Heart left ventricle (tissue), 16 donors: ENCODE measurements at regions not wholly inside any gene's neighbourhood (a gene's known extent, or its start where the extent isn't known, plus 50 kb on each side); places are given as distances from the start of the nearest gene placed in this dataset.

Experiments used
- ATAC-seq, 4 donors: fragments of 200-7000 bp; cut with Tn5 transposase; one replicate each; pipeline ENCODE4 v1.9.1; 2020 to 2022; ENCODE audit warnings: moderate library complexity in 4 of 4, mild to moderate bottlenecking in 3 of 4, moderate number of reproducible peaks in 1 of 4
- DNase-seq, 5 donors: peaks; one replicate each; pipeline ENCODE4 v3.0.0-alpha.2; 2020
- H3K27ac ChIP-seq, 12 donors: fragments of 200-600 bp; sonication (generic) in 4 of 12; one replicate each; pipeline versions ENCODE4 v1.5.0 to v1.8.0; 2016 to 2022; ENCODE audit warnings: mild to moderate bottlenecking in 2 of 12
- H3K27me3 ChIP-seq, 9 donors: fragments of 200-600 bp; sonication (generic) in 2 of 9; one replicate each; pipeline versions ENCODE4 v1.5.1 to v1.8.0; 2016 to 2022; ENCODE audit warnings: mild to moderate bottlenecking in 3 of 9
- H3K36me3 ChIP-seq, 9 donors: fragments of 200-600 bp; sonication (generic) in 2 of 9; one replicate each; pipeline versions ENCODE4 v1.5.0 to v1.8.0; 2018 to 2022; ENCODE audit warnings: mild to moderate bottlenecking in 2 of 9
- H3K4me1 ChIP-seq, 12 donors: fragments of 200-600 bp; sonication (generic) in 4 of 12; one replicate each; pipeline versions ENCODE4 v1.5.0 to v1.8.0; 2016 to 2022; ENCODE audit warnings: mild to moderate bottlenecking in 3 of 12
- H3K4me3 ChIP-seq, 12 donors: fragments of 200-600 bp; sonication (generic) in 4 of 12; one replicate each; pipeline versions ENCODE4 v1.5.0 to v1.8.0; 2017 to 2022; ENCODE audit warnings: mild to moderate bottlenecking in 9 of 12, moderate library complexity in 4 of 12
- H3K9me3 ChIP-seq, 12 donors: fragments of 200-600 bp; sonication (generic) in 4 of 12; one replicate each; pipeline versions ENCODE4 v1.5.0 to v1.8.0; 2016 to 2022; ENCODE audit warnings: mild to moderate bottlenecking in 1 of 12
- POLR2A ChIP-seq, 2 donors: fragments of 450-650 bp; IDR thresholded peaks; one replicate each; pipeline ENCODE4 v1.6.1; 2017; ENCODE audit warnings: antibody characterized with exemption in 2 of 2, mild to moderate bottlenecking in 2 of 2, moderate library complexity in 2 of 2
- WGBS, 4 donors: extraction: QIAGEN DNeasy Blood & Tissue Kit in 2 of 4; methylation state at CpG; one replicate each; pipeline versions ENCODE4 v1.1.5 to v1.1.7; 2013 to 2018; 5-methylcytosine and 5-hydroxymethylcytosine counted together
- intact Hi-C, 10 donors: fragments of 100-400 bp; cut with DNase I; formaldehyde crosslinking; loops; one replicate each; pipeline versions ENCODE4 v1.11.1 to v1.14.2; 2022
- TF ChIP-seq, protein P1 (sequence below), 12 donors: fragments of 200-600 bp; sonication (generic) in 4 of 12; IDR thresholded peaks; one replicate each; pipeline versions ENCODE4 v1.5.0 to v1.8.0; 2018 to 2022; ENCODE audit warnings: antibody characterized with exemption in 12 of 12, mild to moderate bottlenecking in 5 of 12
- donor health status: ischemic (EF 13 %, LVEDD 7.1; RV severe dilation, severe dysfunction).
- donor health status: healthy with polysubstance abuse.
- donor health status: DM: no; HTN: yes; CAD: no.
- donor health status: DM: no; HTN: no; CAD: no.
- donor health status: ischemic (EF 25% LVEDD 6.9; RV normal size, moderate dysfunction).
- donor health status: ischemic (EF 25% LVEDD 5.7; RV mildly dilated, moderate dysfunction).
- donor health status: healthy.
- donor health status: DM: yes; HTN: yes; CAD: no.
- donor health status: ischemic (EF 35%, LVEDD 5.7; RV mildly dilated, moderate dysfunction).
- donor health status: nonischemic (EF 11% LVEDD 7.7; RV severe dilation, severe dysfunction).
- donor health status: DM: yes; HTN: yes; CAD: no.
- donor health status: PGD.
- donor health status: ischemic (EF 29% LVEDD 5.4; RV normal size, mild dysfunction).
- donor health status: nonischemic (EF 23%, LVEDD 6.1; RV moderate dilation, normal function).

DNA sequence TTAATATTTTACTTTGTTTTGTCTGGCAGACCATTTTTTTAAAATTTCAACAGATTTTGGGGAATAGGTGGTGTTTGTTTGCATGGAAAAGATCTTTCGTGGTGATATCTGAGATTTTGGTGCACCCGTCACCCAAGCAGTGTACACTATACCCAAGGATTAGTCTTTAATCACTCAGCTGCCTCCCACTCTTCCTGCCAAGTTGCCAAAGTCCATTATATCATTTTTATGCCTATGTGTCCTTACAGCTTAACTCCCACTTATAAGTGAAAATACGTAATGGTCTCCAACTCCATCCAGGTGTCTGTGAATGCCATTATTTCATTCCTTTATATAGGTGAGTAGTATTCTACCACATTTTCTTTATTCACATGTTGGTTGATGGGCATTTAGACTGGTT lies 281.7 kb upstream of the GK2 start:
- Histone ChIP-seq H3K4me1 (no peaks in the 10 kb centered on the region), H3K36me3 (no peaks in the 10 kb centered on the region), H3K27me3 (no peaks in the 10 kb centered on the region), H3K27ac (no peak overlapping the region), H3K4me3 (no peak overlapping the region), H3K9me3 (peaks cover 0 to 20% (median 5%) of the 10 kb centered on the region in 12 donors)
- intact Hi-C loops, result no loop called here
- WGBS, 4 donors, result 74 to 87% (median 77%) methylated on average over 3 of the region's 3 CpGs
- DNase-seq (no peak), ATAC-seq (no peak)
- TF ChIP-seq, protein P1, sequence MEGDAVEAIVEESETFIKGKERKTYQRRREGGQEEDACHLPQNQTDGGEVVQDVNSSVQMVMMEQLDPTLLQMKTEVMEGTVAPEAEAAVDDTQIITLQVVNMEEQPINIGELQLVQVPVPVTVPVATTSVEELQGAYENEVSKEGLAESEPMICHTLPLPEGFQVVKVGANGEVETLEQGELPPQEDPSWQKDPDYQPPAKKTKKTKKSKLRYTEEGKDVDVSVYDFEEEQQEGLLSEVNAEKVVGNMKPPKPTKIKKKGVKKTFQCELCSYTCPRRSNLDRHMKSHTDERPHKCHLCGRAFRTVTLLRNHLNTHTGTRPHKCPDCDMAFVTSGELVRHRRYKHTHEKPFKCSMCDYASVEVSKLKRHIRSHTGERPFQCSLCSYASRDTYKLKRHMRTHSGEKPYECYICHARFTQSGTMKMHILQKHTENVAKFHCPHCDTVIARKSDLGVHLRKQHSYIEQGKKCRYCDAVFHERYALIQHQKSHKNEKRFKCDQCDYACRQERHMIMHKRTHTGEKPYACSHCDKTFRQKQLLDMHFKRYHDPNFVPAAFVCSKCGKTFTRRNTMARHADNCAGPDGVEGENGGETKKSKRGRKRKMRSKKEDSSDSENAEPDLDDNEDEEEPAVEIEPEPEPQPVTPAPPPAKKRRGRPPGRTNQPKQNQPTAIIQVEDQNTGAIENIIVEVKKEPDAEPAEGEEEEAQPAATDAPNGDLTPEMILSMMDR (IDR thresholded peaks at IDR 0.05), result no peak
- TF ChIP-seq POLR2A (IDR thresholded peaks at IDR 0.05), result no peak

DNA sequence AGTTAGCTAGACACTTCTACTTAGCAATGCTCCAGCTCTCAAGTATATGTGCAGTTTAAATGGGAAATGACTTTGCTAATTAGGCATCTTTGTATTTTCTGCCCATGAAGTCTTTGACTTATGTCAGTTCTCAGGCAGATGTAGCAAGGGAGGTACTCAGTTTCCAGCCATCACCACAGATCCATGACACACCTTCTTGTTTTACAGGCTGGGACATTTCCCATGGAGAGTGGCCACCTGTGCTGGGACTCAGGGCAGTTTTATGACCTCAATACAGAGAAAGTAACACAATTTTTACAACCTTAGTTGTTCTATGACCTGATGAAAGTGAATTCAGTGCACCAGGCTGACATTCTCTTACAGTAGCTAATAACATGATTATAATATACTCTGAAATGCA lies 280.7 kb upstream of the GK2 start:
- intact Hi-C loops, result no loop called here
- H3K36me3 ChIP-seq, result no peaks in the 10 kb centered on the region
- TF ChIP-seq, protein P1 (IDR thresholded peaks at IDR 0.05), result no peak
- no peak for TF ChIP-seq POLR2A (IDR thresholded peaks at IDR 0.05)
- no peak for DNase-seq
- no peak overlapping the region for H3K4me3 ChIP-seq
- peaks cover 0 to 9% (median 0%) of the 10 kb centered on the region in 12 donors for H3K9me3 ChIP-seq
- ATAC-seq, result no peak
- no peak overlapping the region for H3K27ac ChIP-seq
- no peaks in the 10 kb centered on the region for H3K4me1 ChIP-seq
- no peaks in the 10 kb centered on the region for H3K27me3 ChIP-seq

- Histone ChIP-seq H3K27ac (no peak overlapping the region), H3K27me3 (no peaks in the 10 kb centered on the region), H3K4me1 (no peaks in the 10 kb centered on the region), H3K4me3 (no peak overlapping the region), H3K36me3 (no peaks in the 10 kb centered on the region), H3K9me3 (no peaks in the 10 kb centered on the region)
- WGBS, 4 donors, result 77 to 93% (median 85%) methylated on average over 2 of the region's 2 CpGs
- DNase-seq (no peak), ATAC-seq (no peak)
- TF ChIP-seq POLR2A (IDR thresholded peaks at IDR 0.05), result no peak
- TF ChIP-seq, protein P1 (IDR thresholded peaks at IDR 0.05), result no peak
- intact Hi-C loops, result no loop called here
Observed at GRCh38 chr4:79687006-79687405, 279.0 kb upstream of the GK2 start.

DNA sequence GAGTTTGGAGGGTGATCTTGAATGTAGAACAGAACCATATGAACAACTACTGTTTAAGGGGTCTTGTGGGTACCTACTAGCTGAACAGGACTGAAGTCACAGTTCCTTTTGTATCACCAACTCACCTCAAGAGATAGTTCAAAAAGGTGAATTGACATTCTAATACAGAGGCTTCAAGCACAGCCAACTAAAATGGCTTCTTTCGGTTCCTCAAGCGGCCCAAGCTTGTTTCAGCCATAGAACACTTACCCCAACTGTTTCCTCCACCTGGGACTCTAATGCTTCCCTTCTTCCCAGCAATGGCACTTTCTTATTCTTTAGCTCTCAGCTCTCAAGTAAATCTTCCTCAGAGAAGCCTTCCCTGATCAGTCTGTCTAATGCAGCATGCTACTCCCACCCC lies 277.5 kb upstream of the GK2 start:
- Histone ChIP-seq H3K27ac (no peak overlapping the region), H3K9me3 (no peaks in the 10 kb centered on the region), H3K4me1 (no peaks in the 10 kb centered on the region), H3K4me3 (no peak overlapping the region), H3K27me3 (no peaks in the 10 kb centered on the region), H3K36me3 (no peaks in the 10 kb centered on the region)
- DNase-seq (no peak), ATAC-seq (no peak)
- TF ChIP-seq, protein P1 (IDR thresholded peaks at IDR 0.05), result no peak
- no peak for TF ChIP-seq POLR2A (IDR thresholded peaks at IDR 0.05)
- intact Hi-C loops, result no loop called here
- WGBS, 4 donors, result 94 to 100% (median 97%) methylated on average over 2 of the region's 2 CpGs
